Calu3 (cell line): ENCODE measurements at regions not wholly inside any gene's neighbourhood (a gene's known extent, or its start where the extent isn't known, plus 50 kb on each side); places are given as distances from the start of the nearest gene placed in this dataset.

Source experiments
- BruUV-seq: library from RNA; stranded (reverse); fragments of 400-500 nt; replicated peaks from 2 replicates; lab custom pipeline; 2021; lab: Mats Ljungman, UMichigan
- CTCF ChIA-PET: fragments of 300-600 bp; sonication (Branson Sonifier 250); formaldehyde crosslinking; loops from one replicate; lab custom pipeline; 2022; ENCODE audit warnings: antibody characterized with exemption; lab: Charles Lee
- DNase-seq: peaks from one replicate; pipeline ENCODE4 v3.0.0; 2022
- H3K27ac Mint-ChIP-seq: one replicate; pipeline ENCODE4 v1.8.0; 2022; ENCODE audit warnings: mixed read lengths; ENCODE audit not compliant: unreplicated experiment
- H3K27me3 Mint-ChIP-seq: one replicate; pipeline ENCODE4 v1.8.0; 2022; ENCODE audit warnings: mixed read lengths; ENCODE audit not compliant: unreplicated experiment
- H3K36me3 Mint-ChIP-seq: one replicate; pipeline ENCODE4 v1.8.0; 2022; ENCODE audit warnings: mild to moderate bottlenecking, moderate library complexity, mixed read lengths; ENCODE audit not compliant: insufficient read depth, unreplicated experiment
- H3K4me1 Mint-ChIP-seq: one replicate; pipeline ENCODE4 v1.8.0; 2022; ENCODE audit warnings: mild to moderate bottlenecking, low read depth, mixed read lengths; ENCODE audit not compliant: unreplicated experiment
- H3K4me3 Mint-ChIP-seq: one replicate; pipeline ENCODE4 v1.8.0; 2022; ENCODE audit warnings: mild to moderate bottlenecking, low read depth, moderate library complexity, mixed read lengths; ENCODE audit not compliant: unreplicated experiment
- H3K9me3 Mint-ChIP-seq: one replicate; pipeline ENCODE4 v1.8.0; 2022; ENCODE audit warnings: low read depth, mixed read lengths; ENCODE audit not compliant: unreplicated experiment
- intact Hi-C: fragments of 100-400 bp; cut with micrococcal nuclease; formaldehyde crosslinking; loops from one replicate; pipeline ENCODE4 v1.10.0; 2022; ENCODE audit not compliant: unreplicated experiment
- TF ChIP-seq, protein P1 (sequence below): fragments of 200-600 bp; IDR thresholded peaks from one replicate; pipeline ENCODE4 v1.8.0; 2022; ENCODE audit warnings: antibody characterized with exemption; ENCODE audit not compliant: unreplicated experiment

DNA sequence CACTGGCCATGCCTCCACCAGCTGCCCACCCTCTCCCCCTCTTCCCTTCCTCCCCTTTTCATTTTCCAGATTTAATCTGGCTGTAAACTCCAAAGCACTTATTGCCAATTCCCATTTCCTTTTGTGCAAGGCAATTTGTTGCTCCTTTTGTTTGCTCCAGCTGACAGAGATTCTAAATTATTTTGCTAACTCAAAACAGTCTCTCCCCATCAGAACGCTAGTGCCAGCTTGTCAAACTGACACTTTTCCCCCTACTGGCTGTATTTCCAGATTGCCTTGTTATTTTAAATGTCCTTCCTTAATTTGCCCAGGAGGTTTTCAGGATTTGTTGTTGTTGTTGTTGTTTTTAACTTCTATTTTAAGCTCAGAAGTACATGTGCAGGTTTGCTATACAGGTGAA lies 57.0 kb upstream of the PAK1 start:
- no peaks in the 10 kb centered on the region for H3K9me3 Mint-ChIP-seq
- CTCF ChIA-PET = interaction anchor here (0.9 kb wide), 1 partner anchor 84 kb away, joined by 3 read pairs; no protein-coding TSS in a partner anchor
- no peak for DNase-seq
- H3K4me3 Mint-ChIP-seq = no peak overlapping the region
- no peak overlapping the region for H3K27ac Mint-ChIP-seq
- no peaks in the 10 kb centered on the region for H3K4me1 Mint-ChIP-seq
- no peaks in the 10 kb centered on the region for H3K36me3 Mint-ChIP-seq
- BruUV-seq = no TSS peak
- no peaks in the 10 kb centered on the region for H3K27me3 Mint-ChIP-seq
- TF ChIP-seq, protein P1, sequence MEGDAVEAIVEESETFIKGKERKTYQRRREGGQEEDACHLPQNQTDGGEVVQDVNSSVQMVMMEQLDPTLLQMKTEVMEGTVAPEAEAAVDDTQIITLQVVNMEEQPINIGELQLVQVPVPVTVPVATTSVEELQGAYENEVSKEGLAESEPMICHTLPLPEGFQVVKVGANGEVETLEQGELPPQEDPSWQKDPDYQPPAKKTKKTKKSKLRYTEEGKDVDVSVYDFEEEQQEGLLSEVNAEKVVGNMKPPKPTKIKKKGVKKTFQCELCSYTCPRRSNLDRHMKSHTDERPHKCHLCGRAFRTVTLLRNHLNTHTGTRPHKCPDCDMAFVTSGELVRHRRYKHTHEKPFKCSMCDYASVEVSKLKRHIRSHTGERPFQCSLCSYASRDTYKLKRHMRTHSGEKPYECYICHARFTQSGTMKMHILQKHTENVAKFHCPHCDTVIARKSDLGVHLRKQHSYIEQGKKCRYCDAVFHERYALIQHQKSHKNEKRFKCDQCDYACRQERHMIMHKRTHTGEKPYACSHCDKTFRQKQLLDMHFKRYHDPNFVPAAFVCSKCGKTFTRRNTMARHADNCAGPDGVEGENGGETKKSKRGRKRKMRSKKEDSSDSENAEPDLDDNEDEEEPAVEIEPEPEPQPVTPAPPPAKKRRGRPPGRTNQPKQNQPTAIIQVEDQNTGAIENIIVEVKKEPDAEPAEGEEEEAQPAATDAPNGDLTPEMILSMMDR = no peak
- intact Hi-C loops = no loop called here

DNA sequence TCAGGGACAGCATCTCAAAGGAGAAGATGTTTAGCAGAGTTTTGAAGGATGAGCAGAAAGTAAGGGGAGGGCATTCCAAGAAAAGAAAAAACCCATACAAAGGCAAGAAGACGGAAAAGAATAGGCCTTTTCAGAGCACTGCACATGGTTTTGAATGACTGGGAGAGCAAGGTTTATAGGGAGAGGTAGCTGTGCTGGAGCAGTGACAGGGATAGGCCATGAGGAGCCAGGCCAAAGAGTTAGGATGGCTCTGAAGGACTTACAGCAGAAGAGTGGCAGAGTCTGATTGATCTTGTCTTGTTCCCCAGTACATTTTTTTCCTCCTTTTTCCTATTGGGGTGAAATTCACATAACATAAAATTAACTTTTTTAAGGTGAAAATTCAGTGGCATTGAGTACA lies 55.8 kb upstream of the PAK1 start:
- DNase-seq = no peak
- no peak overlapping the region for H3K4me3 Mint-ChIP-seq
- no peaks in the 10 kb centered on the region for H3K36me3 Mint-ChIP-seq
- H3K27ac Mint-ChIP-seq = no peak overlapping the region
- H3K4me1 Mint-ChIP-seq = no peaks in the 10 kb centered on the region
- BruUV-seq = no TSS peak
- CTCF ChIA-PET = no interaction called here
- H3K9me3 Mint-ChIP-seq = no peaks in the 10 kb centered on the region
- TF ChIP-seq, protein P1 = no peak
- no peaks in the 10 kb centered on the region for H3K27me3 Mint-ChIP-seq
- intact Hi-C loops = no loop called here

DNA sequence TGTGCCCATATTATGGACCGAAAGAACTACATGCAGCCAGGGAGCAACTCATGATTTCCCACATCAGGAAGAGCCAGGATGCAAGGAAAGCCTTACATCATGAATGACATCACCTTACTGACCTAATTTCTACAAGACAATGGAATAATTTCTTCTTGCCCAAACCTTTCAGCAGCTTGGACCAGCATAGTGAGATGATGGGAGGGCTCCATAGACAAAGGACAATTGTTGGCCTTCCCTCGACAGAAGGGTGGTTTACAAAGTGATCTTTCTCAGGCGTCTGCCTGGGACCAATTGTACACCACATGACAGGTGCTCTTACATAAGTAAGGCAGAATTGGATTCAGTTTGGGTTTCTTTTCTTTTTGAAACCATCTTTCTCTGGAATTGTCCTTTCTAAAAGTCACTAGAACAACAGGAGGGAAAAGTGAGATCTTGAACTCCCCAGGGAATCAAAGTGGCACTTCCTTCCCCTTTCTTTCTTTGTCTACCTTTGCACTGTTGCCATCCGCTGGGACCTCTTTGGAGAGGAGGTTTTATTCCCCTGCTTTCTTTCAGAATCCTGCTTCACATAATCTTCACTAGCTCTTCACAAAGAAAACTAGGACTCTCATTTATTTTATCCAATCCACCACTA lies 51.7 kb upstream of the PAK1 start:
- DNase-seq = no peak
- Mint-ChIP-seq H3K36me3 (no peaks in the 10 kb centered on the region), H3K4me1 (no peaks in the 10 kb centered on the region), H3K27ac (no peak overlapping the region), H3K4me3 (no peak overlapping the region), H3K27me3 (no peaks in the 10 kb centered on the region), H3K9me3 (no peaks in the 10 kb centered on the region)
- TF ChIP-seq, protein P1 = no peak
- intact Hi-C loops = no loop called here
- BruUV-seq = no TSS peak
- CTCF ChIA-PET = no interaction called here

DNA sequence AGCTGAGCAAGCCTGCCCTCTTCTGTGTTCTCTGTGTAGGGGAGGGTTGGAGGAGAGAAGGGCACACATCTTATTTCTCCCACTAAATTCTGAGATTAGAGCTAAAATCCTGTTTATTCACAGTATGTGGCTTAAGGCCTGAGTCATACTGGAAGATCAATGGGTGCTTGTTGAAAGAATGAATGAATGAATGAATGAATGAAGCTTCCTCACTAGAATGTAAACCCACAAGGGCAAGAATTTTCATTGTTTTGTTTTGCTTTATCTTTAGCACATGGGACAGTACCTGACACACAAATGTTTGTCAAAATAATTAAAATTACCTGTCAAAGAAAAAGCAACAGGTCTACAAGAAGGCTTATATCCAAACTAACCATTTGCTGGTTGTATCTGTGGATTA lies 50.6 kb upstream of the PAK1 start:
- TF ChIP-seq, protein P1 = no peak
- no peak for DNase-seq
- H3K27me3 Mint-ChIP-seq = no peaks in the 10 kb centered on the region
- no peak overlapping the region for H3K4me3 Mint-ChIP-seq
- intact Hi-C loops = no loop called here
- CTCF ChIA-PET = interaction anchor here (0.7 to 1.4 kb wide), 2 partner anchors 53 to 152 kb away, joined by 3 to 4 read pairs; no protein-coding TSS in a partner anchor
- no peaks in the 10 kb centered on the region for H3K9me3 Mint-ChIP-seq
- H3K27ac Mint-ChIP-seq = no peak overlapping the region
- no peaks in the 10 kb centered on the region for H3K4me1 Mint-ChIP-seq
- H3K36me3 Mint-ChIP-seq = no peaks in the 10 kb centered on the region
- no TSS peak for BruUV-seq
